Nephron progenitor cell (in vitro differentiated cells): ENCODE measurements at regions not wholly inside any gene's neighbourhood (a gene's known extent, or its start where the extent isn't known, plus 50 kb on each side); places are given as distances from the start of the nearest gene placed in this dataset.

ENCODE experiments used
- DNase-seq: peaks from one replicate; pipeline ENCODE4 v3.0.0; 2021
- H3K27ac Mint-ChIP-seq: 2 replicates; pipeline ENCODE4 v1.8.0; 2021; ENCODE audit warnings: mild to moderate bottlenecking, moderate library complexity, mixed read lengths
- H3K27me3 Mint-ChIP-seq: 2 replicates; pipeline ENCODE4 v1.8.0; 2021; ENCODE audit warnings: mild to moderate bottlenecking, low read depth, mixed read lengths; ENCODE audit not compliant: poor library complexity
- H3K36me3 Mint-ChIP-seq: 2 replicates; pipeline ENCODE4 v1.8.0; 2021; ENCODE audit warnings: low read depth, mixed read lengths
- H3K4me1 Mint-ChIP-seq: 2 replicates; pipeline ENCODE4 v1.8.0; 2021; ENCODE audit warnings: mixed read lengths
- H3K4me3 Mint-ChIP-seq: 2 replicates; pipeline ENCODE4 v1.8.0; 2021; ENCODE audit warnings: mild to moderate bottlenecking, moderate library complexity, mixed read lengths
- H3K9me3 Mint-ChIP-seq: 2 replicates; pipeline ENCODE4 v1.8.0; 2021; ENCODE audit warnings: mild to moderate bottlenecking, moderate library complexity, mixed read lengths
- TF ChIP-seq, protein P1 (sequence below): fragments of 200-600 bp; sonication (generic); IDR thresholded peaks from 2 replicates; pipeline ENCODE4 v1.5.0; 2021; ENCODE audit warnings: antibody characterized with exemption

DNA sequence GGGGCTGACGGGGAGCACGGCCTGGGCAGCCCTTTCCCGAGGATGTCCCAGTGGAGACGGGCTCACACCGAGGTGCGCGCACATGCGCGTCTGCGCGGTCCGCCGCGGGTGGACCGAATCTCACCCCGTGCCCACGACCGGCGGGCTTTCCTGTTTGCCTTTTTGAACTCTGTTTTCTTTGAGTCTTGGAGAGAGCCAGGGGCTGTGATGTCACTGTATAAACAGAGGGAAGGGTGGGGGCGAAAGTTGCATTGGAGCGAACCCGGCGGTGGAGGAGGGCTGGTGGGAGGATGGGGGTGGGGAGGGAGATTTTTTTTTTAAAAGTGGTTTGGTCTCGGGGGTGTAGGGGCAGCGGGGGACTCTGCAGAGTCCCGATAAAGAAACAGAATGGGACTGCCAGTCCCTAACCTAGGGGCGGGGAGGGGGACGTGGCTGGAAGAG lies 141.2 kb upstream of the CTAGE1 start:
- H3K4me1 Mint-ChIP-seq, result peaks cover 42% of the 10 kb centered on the region
- peak overlapping the region; percentile 80 for H3K4me3 Mint-ChIP-seq
- TF ChIP-seq, protein P1, sequence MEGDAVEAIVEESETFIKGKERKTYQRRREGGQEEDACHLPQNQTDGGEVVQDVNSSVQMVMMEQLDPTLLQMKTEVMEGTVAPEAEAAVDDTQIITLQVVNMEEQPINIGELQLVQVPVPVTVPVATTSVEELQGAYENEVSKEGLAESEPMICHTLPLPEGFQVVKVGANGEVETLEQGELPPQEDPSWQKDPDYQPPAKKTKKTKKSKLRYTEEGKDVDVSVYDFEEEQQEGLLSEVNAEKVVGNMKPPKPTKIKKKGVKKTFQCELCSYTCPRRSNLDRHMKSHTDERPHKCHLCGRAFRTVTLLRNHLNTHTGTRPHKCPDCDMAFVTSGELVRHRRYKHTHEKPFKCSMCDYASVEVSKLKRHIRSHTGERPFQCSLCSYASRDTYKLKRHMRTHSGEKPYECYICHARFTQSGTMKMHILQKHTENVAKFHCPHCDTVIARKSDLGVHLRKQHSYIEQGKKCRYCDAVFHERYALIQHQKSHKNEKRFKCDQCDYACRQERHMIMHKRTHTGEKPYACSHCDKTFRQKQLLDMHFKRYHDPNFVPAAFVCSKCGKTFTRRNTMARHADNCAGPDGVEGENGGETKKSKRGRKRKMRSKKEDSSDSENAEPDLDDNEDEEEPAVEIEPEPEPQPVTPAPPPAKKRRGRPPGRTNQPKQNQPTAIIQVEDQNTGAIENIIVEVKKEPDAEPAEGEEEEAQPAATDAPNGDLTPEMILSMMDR, result no peak
- H3K27me3 Mint-ChIP-seq, result peaks cover 58% of the 10 kb centered on the region
- H3K9me3 Mint-ChIP-seq, result no peaks in the 10 kb centered on the region
- no peaks in the 10 kb centered on the region for H3K36me3 Mint-ChIP-seq
- peak overlapping the region; percentile 23 for H3K27ac Mint-ChIP-seq
- DNase-seq, result peak; percentile 58

DNA sequence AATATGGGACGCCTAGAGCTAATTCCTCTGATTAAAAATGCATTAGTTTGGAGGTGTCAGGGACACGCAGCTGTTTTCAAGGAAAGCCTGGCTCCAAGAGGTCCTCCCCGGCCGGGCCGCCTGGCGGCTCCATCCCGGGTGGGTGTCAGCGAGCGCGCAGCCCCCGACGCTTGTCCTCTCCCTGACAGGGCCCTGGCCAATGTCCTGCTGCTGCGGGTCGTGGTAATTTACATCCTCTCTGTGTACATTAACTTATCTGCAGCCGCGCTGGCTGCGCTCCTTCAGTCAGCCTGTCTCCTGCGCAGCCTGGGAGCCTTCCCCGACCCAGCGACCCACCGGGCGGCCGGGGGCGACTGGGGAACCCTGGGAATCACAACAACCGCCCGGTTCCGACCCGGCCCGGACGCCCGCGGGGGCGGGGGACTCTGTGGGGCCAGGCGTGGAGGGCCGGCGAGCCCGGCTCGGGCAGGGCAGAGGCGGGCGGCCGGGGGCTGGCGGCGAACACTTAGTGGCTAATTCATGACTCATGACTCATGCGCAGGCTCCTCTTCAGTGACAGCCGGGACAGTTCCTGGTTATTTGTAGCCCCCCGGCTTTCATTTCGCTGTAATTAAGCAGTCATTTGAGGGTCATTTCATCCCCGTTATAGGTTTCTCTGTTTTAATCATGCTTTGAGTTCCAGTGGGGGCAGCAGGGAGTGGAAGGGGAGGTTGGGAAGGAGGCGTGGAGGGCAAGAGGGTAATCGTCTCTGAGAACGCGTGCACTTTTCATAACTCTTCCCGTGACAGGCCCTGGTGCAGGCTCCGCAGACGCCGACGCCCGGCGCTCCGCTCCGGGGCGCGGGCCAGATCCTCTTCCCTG lies 141.9 kb upstream of the CTAGE1 start:
- H3K27ac Mint-ChIP-seq, result peak overlapping the region; percentile 97
- H3K27me3 Mint-ChIP-seq, result peaks cover 65% of the 10 kb centered on the region
- TF ChIP-seq, protein P1, result no peak
- no peaks in the 10 kb centered on the region for H3K9me3 Mint-ChIP-seq
- H3K36me3 Mint-ChIP-seq, result no peaks in the 10 kb centered on the region
- peaks cover 42% of the 10 kb centered on the region for H3K4me1 Mint-ChIP-seq
- peak overlapping the region; percentile 85 for H3K4me3 Mint-ChIP-seq
- peak; percentile 74 for DNase-seq

GRCh38 chr18:22560275-22560610 lies 142.5 kb upstream of the CTAGE1 start:
- DNase-seq, result no peak
- Mint-ChIP-seq H3K27ac (peak overlapping the region; percentile 97), H3K4me3 (peak overlapping the region; percentile 85), H3K4me1 (peaks cover 42% of the 10 kb centered on the region), H3K27me3 (peaks cover 71% of the 10 kb centered on the region), H3K9me3 (no peaks in the 10 kb centered on the region), H3K36me3 (no peaks in the 10 kb centered on the region)
- TF ChIP-seq, protein P1, result no peak

DNA sequence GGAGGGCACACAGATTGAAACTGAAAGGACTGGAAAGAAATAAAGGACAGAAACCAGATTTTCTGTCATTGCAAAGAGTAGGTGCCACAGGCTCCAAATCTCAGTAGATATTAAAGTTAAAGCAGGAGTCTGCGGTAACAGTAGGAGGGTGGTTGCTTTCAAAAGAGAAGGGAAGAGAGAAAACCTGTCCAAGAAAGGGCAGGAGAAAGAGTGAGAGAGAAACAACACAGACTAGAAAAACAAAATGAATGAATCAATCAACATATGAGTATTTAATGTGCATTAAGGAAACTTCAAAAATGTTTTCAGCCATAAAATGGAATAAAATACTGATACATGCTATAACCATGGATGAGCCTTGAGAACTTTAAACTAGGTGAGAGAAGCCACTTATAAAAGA lies 143.1 kb upstream of the CTAGE1 start:
- peak overlapping the region; percentile 85 for H3K4me3 Mint-ChIP-seq
- H3K27ac Mint-ChIP-seq, result no peak overlapping the region
- no peak for DNase-seq
- H3K36me3 Mint-ChIP-seq, result no peaks in the 10 kb centered on the region
- H3K9me3 Mint-ChIP-seq, result no peaks in the 10 kb centered on the region
- TF ChIP-seq, protein P1, result no peak
- H3K27me3 Mint-ChIP-seq, result peaks cover 77% of the 10 kb centered on the region
- H3K4me1 Mint-ChIP-seq, result peaks cover 42% of the 10 kb centered on the region

- no peaks in the 10 kb centered on the region for H3K9me3 Mint-ChIP-seq
- H3K36me3 Mint-ChIP-seq, result no peaks in the 10 kb centered on the region
- H3K27me3 Mint-ChIP-seq, result peaks cover 73% of the 10 kb centered on the region
- TF ChIP-seq, protein P1, result peak; percentile 63
- no peak overlapping the region for H3K27ac Mint-ChIP-seq
- peaks cover 21% of the 10 kb centered on the region for H3K4me1 Mint-ChIP-seq
- no peak overlapping the region for H3K4me3 Mint-ChIP-seq
- peak; percentile 15 for DNase-seq
Measured at GRCh38 chr18:22563164-22563583, 145.5 kb upstream of the CTAGE1 start.

GRCh38 chr18:22564036-22564435 lies 146.3 kb upstream of the CTAGE1 start:
- no peaks in the 10 kb centered on the region for H3K9me3 Mint-ChIP-seq
- no peaks in the 10 kb centered on the region for H3K36me3 Mint-ChIP-seq
- no peak overlapping the region for H3K4me3 Mint-ChIP-seq
- H3K27ac Mint-ChIP-seq, result no peak overlapping the region
- H3K27me3 Mint-ChIP-seq, result peaks cover 77% of the 10 kb centered on the region
- TF ChIP-seq, protein P1, result no peak
- no peak for DNase-seq
- peaks cover 17% of the 10 kb centered on the region for H3K4me1 Mint-ChIP-seq
